ENCODE measurements at regions not wholly inside any gene's neighbourhood (a gene's known extent, or its start where the extent isn't known, plus 50 kb on each side); places are given as distances from the start of the nearest gene placed in this dataset.

GRCh38 chr6:165721356-165721755 lies 58.3 kb upstream of the PDE10A start:
- TF ChIP-seq KDM1A (CRISPR knock-in tag; IDR thresholded peaks at IDR 0.05): no peak
- no peak for TF ChIP-seq SRF (IDR thresholded peaks at IDR 0.05; ENCODE audit: low read depth, low read length)
- no peak for TF ChIP-seq DMAP1 (CRISPR knock-in tag; IDR thresholded peaks at IDR 0.05)
- TF ChIP-seq E2F5 (CRISPR knock-in tag; conservative IDR thresholded peaks at IDR 0.05): no peak
- TF ChIP-seq CTCF (CRISPR knock-in tag; IDR thresholded peaks at IDR 0.05): no peak
- TF ChIP-seq ATAD3A (CRISPR knock-in tag; IDR thresholded peaks at IDR 0.05): no peak
- no peak for TF ChIP-seq NFIC (IDR thresholded peaks at IDR 0.05; ENCODE audit: low read length)
